ENCODE measurements at regions not wholly inside any gene's neighbourhood (a gene's known extent, or its start where the extent isn't known, plus 50 kb on each side); places are given as distances from the start of the nearest gene placed in this dataset.

DNA sequence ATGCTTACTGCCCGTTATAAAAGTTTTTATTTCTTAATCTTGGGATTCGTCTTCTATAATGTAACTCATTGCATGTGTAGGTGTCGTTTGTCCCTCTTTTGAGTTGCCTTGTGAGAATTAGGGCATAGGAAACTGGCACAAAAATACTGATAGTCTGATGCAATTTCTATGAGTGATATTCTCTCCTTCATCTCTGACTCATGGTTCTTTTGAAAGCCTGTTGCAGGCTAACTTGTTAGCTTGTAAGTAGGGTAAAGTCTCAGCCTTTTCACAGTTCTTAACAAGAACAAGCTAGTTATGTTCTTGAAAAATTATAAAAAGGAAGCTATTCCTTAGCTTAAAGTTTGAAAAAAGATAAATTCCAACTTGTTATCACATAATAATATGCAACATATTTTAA lies 1085.4 kb upstream of the NRXN1 start:
- intact Hi-C loops (cut with micrococcal nuclease; ENCODE audit: unreplicated experiment): no loop called here
- FAIRE-seq (no peak), DNase-seq (ENCODE audit: low read depth, low spot score) (no peak), ATAC-seq (no peak)
- H2AFZ ChIP-seq (ENCODE audit: control insufficient read depth, low read depth, low read length): no peak overlapping the region
- no peak overlapping the region for H3K4me3 ChIP-seq
- in situ Hi-C loops (cut with MboI): no loop called here
- no peaks in the 10 kb centered on the region for H3K79me2 ChIP-seq (ENCODE audit: control insufficient read depth, insufficient read depth, low read length)
- no TSS peak for BruUV-seq (replicated peaks)
- TF ChIP-seq LARP7 (IDR thresholded peaks at IDR 0.05): no peak
- TF ChIP-seq, protein P1, sequence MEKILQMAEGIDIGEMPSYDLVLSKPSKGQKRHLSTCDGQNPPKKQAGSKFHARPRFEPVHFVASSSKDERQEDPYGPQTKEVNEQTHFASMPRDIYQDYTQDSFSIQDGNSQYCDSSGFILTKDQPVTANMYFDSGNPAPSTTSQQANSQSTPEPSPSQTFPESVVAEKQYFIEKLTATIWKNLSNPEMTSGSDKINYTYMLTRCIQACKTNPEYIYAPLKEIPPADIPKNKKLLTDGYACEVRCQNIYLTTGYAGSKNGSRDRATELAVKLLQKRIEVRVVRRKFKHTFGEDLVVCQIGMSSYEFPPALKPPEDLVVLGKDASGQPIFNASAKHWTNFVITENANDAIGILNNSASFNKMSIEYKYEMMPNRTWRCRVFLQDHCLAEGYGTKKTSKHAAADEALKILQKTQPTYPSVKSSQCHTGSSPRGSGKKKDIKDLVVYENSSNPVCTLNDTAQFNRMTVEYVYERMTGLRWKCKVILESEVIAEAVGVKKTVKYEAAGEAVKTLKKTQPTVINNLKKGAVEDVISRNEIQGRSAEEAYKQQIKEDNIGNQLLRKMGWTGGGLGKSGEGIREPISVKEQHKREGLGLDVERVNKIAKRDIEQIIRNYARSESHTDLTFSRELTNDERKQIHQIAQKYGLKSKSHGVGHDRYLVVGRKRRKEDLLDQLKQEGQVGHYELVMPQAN (conservative IDR thresholded peaks at IDR 0.05): no peak
- TF ChIP-seq, protein P2, sequence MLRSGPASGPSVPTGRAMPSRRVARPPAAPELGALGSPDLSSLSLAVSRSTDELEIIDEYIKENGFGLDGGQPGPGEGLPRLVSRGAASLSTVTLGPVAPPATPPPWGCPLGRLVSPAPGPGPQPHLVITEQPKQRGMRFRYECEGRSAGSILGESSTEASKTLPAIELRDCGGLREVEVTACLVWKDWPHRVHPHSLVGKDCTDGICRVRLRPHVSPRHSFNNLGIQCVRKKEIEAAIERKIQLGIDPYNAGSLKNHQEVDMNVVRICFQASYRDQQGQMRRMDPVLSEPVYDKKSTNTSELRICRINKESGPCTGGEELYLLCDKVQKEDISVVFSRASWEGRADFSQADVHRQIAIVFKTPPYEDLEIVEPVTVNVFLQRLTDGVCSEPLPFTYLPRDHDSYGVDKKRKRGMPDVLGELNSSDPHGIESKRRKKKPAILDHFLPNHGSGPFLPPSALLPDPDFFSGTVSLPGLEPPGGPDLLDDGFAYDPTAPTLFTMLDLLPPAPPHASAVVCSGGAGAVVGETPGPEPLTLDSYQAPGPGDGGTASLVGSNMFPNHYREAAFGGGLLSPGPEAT (IDR thresholded peaks at IDR 0.05; ENCODE audit: low read depth): no peak
- TF ChIP-seq CEBPB (IDR thresholded peaks at IDR 0.05; ENCODE audit: borderline replicate concordance in 1 of 2, low read depth in 2 of 2, low read length in 2 of 2): no peak
- RAD21 ChIA-PET (ENCODE audit: unreplicated experiment): no interaction called here
- no peaks in the 10 kb centered on the region for H3K4me1 ChIP-seq (ENCODE audit: control insufficient read depth, insufficient read depth, low read length)
- no peak overlapping the region for H3K4me2 ChIP-seq (ENCODE audit: control insufficient read depth, insufficient read depth)
- CTCF ChIA-PET: no interaction called here
- no peaks in the 10 kb centered on the region for H3K27me3 ChIP-seq (replicated peaks in 1 of 2; ENCODE audit: control insufficient read depth in 2 of 2, insufficient read depth in 2 of 2, low read length in 1 of 2)
- H3K9ac ChIP-seq (ENCODE audit: control insufficient read depth, insufficient read depth, low read length): no peak overlapping the region
- WGBS (ENCODE audit: insufficient coverage, insufficient replicate concordance, low lambda C conversion rate, missing lambda C conversion rate): 3% methylated on average over 3 of the region's 3 CpGs
- SMC1A ChIA-PET (ENCODE audit: uncharacterized antibody, unreplicated experiment): interaction anchor here (1.3 kb wide), 1 partner anchor 9 kb away, joined by 3 read pairs; no protein-coding TSS in a partner anchor
- POLR2A ChIA-PET: no interaction called here
- H3K9me3 ChIP-seq (replicated peaks; ENCODE audit: control insufficient read depth, insufficient read depth, low read length): no peaks in the 10 kb centered on the region
- H3K27ac ChIP-seq (ENCODE audit: control insufficient read depth, insufficient read depth): no peak overlapping the region
- H3K36me3 ChIP-seq (ENCODE audit: control insufficient read depth in 2 of 2, insufficient read depth in 2 of 2, low read length in 1 of 2): no peaks in the 10 kb centered on the region
- H4K20me1 ChIP-seq (ENCODE audit: control insufficient read depth, insufficient read depth): no peaks in the 10 kb centered on the region

DNA sequence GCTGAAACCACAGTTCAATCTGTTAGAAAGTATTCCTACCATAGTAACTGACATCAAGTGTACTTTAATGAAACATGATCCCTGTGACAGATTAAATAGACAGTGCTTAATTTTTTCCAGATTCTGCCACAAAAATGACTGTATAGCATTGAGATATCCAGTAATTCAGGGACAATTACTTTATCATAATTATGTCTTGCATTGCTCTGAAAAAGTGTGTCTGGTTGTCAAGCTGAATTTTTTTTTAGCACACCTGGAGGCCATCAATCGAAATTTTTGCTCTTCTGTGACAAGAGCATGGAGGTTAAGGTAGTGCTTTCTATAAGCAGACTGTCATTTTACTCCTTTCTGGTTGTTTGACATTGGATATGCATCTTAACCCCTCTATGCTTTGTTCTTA lies 1083.8 kb upstream of the NRXN1 start:
- TF ChIP-seq RAD51 (IDR thresholded peaks at IDR 0.05) (no peak), CHD4 (IDR thresholded peaks at IDR 0.05) (no peak)
- TF ChIP-seq, protein P3, sequence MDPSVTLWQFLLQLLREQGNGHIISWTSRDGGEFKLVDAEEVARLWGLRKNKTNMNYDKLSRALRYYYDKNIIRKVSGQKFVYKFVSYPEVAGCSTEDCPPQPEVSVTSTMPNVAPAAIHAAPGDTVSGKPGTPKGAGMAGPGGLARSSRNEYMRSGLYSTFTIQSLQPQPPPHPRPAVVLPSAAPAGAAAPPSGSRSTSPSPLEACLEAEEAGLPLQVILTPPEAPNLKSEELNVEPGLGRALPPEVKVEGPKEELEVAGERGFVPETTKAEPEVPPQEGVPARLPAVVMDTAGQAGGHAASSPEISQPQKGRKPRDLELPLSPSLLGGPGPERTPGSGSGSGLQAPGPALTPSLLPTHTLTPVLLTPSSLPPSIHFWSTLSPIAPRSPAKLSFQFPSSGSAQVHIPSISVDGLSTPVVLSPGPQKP (IDR thresholded peaks at IDR 0.05; ENCODE audit: low read depth, low read length): no peak
- Histone ChIP-seq H3K9ac (ENCODE audit: control insufficient read depth, insufficient read depth, low read length) (no peak overlapping the region), H3K4me2 (ENCODE audit: control insufficient read depth, insufficient read depth) (no peak overlapping the region), H2AFZ (ENCODE audit: control insufficient read depth, low read depth, low read length) (no peak overlapping the region), H4K20me1 (ENCODE audit: control insufficient read depth, insufficient read depth) (no peaks in the 10 kb centered on the region), H3K79me2 (ENCODE audit: control insufficient read depth, insufficient read depth, low read length) (no peaks in the 10 kb centered on the region), H3K9me3 (replicated peaks; ENCODE audit: control insufficient read depth, insufficient read depth, low read length) (no peaks in the 10 kb centered on the region), H3K36me3 (ENCODE audit: control insufficient read depth in 2 of 2, insufficient read depth in 2 of 2, low read length in 1 of 2) (no peaks in the 10 kb centered on the region), H3K27ac (ENCODE audit: control insufficient read depth, insufficient read depth) (no peak overlapping the region), H3K4me1 (ENCODE audit: control insufficient read depth, insufficient read depth, low read length) (no peaks in the 10 kb centered on the region), H3K27me3 (replicated peaks in 1 of 2; ENCODE audit: control insufficient read depth in 2 of 2, insufficient read depth in 2 of 2, low read length in 1 of 2) (no peaks in the 10 kb centered on the region), H3K4me3 (no peak overlapping the region)
- 0% methylated on average over 1 of the region's 1 CpG for WGBS (ENCODE audit: insufficient coverage, insufficient replicate concordance, low lambda C conversion rate, missing lambda C conversion rate)
- ChIA-PET RAD21 (ENCODE audit: unreplicated experiment) (no interaction called here), CTCF (no interaction called here), POLR2A (no interaction called here), SMC1A (ENCODE audit: uncharacterized antibody, unreplicated experiment) (no interaction called here)
- BruUV-seq (replicated peaks): no TSS peak
- no peak for ATAC-seq
- no peak for DNase-seq (ENCODE audit: low read depth, low spot score)
- FAIRE-seq: no peak
- in situ Hi-C loops (cut with MboI): no loop called here
- intact Hi-C loops (cut with micrococcal nuclease; ENCODE audit: unreplicated experiment): no loop called here
